NCI-H1436 treated with DMSO at 0.1 percent for 48 hours (cell line): ENCODE measurements at regions not wholly inside any gene's neighbourhood (a gene's known extent, or its start where the extent isn't known, plus 50 kb on each side); places are given as distances from the start of the nearest gene placed in this dataset.

Experiments used
- DNase-seq: peaks from one replicate; lab custom pipeline; 2025; lab: John Stamatoyannopoulos, UW

DNA sequence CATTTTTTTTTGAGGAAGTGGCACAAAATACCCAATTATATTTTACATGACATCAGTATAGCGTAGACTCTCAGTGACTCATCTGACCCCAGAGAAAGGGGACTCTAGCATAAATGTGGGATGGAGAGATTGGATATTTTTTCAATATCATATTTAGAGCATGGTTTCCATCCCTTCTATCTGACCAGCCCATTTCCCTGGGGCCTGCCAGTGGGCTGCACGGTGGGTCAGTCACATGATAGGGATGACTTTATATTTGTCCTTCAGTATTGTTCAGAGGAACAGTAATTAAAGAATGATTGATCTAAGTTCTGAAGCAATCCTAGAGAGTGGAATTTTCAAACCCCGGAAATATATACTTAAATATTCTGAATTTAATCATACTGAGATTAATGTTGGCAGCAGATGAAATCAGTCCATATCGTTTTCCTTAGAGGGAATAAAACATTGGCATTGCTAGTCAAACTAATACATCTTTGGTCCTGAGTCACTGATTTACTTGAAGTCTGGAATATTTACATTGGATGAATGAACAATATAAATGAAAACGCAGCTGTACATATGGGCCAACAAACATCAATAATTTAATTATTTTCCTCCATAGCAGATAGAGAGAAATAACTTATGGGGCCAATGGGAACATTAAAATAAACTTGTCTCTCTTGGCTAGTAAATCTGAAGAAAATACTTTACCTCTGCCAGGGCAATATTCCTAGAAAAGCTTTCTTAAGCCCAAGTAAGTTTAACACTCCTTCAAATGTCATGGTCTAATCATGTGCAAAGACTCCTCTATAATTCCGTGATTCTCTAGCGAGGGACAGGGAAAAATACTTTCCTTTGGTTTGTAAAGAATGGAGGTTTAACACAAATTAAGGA, 563.6 kb upstream of the PKDCC start:
- no peak for DNase-seq

DNA sequence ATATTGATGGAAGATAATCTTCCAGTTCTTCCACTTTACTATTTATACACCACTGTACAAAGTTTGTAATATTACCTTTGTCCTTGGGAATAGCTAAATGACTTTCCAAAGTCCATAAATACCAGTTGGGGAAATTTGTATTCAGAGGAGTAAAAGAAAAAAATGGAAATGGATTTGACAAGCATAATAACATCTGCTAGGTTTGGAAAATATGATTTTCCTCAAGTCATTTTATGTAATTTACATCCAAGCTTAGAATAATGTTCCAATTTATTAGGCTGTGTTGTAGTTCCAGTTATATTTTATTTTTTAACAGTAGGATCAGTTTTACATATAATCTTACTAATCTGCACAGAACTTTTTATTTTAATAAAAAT, 563.0 kb upstream of the PKDCC start:
- DNase-seq, result no peak

DNA sequence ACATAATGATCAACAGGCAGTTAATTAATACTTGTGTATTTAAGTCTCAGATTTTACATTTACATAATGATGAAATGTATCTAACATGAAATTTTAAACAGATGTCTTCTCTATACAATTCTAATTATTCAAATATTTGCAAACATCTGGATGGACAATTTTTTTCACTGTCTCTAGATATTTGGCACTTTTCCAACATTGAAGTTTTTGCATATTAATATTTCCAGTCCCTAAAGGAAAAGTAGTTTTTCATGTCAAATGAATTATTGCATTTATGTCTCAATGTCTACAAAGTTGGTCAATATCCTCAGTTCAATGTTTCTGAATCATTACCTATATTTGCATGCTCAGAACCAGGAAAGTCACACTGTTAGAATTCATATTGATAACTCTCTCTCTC, 560.9 kb upstream of the PKDCC start:
- no peak for DNase-seq

DNA sequence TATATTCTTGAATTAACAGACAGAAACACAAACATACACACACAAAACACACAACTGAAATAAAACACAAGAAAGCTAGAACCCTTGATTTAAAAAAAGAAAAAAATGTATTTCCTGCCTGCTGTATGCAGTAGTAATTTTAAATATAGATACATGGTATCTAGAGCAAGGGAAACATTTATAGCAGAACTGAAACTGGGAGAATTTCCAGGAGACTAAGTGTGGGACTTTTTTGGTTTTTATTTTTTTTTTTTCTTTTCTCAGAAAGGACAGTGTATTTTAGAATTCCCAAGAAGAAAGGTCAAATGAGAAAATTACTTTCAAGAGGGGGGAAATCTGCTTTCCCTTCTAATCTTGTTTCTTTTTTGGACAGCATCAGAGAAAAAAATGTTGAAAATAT, 558.9 kb upstream of the PKDCC start:
- DNase-seq, result no peak

DNA sequence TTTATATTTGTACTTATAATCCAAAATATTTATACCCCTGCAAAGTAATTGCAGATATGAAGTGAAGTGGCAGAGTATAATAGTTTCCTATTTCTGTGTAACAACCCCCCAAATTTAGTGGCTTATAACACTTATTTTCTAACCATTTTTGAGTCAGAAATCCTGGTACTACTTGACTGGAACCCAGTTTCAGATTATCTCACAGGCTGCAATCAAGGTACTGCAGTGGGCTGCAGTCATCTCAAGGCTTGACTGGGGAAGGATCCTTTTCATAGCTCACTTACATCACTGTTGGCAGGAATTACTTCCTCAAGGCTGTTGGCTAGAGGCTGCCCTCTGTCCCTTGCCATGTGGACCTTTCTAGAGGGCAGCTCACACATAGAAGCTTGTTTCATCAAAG, 558.2 kb upstream of the PKDCC start:
- no peak for DNase-seq

DNA sequence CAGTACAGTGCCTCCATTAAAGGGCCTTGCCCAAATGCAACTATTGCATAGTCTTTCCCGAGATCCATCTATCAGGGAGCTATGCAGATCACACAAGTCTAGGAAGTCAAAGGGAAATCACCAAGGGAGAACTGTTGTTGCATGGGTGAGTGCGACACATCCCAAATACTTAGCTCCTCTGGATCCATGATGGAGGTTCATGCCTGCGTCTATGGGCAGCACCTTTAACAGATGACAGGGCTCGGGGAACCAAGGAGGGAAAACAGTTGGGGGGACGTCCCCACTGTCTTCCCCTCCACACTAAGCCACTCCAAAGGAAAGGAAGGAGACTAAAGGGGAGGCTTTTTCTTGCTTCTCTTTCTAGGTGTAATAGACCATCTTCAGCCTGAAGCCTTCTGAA, 552.8 kb upstream of the PKDCC start:
- DNase-seq, result no peak

DNA sequence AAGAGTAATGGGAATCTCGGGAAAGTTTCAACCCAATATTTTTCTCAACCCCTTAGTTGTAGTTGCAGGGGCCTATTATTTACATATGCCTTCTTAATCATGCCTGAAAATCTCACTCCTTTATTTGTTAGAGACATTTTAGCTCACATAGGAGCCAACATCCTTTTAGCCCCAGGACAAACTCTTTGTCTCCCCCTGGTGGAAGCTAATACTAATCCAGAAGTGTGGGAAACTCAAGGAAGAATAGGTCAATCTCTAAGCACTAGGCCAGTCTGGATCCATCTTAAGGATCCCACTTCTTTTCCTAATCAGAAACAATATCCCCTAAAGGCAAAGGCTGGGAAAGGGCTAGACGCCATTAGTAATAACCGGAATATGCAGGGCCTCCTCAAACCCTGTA, 550.9 kb upstream of the PKDCC start:
- DNase-seq, result no peak

DNA sequence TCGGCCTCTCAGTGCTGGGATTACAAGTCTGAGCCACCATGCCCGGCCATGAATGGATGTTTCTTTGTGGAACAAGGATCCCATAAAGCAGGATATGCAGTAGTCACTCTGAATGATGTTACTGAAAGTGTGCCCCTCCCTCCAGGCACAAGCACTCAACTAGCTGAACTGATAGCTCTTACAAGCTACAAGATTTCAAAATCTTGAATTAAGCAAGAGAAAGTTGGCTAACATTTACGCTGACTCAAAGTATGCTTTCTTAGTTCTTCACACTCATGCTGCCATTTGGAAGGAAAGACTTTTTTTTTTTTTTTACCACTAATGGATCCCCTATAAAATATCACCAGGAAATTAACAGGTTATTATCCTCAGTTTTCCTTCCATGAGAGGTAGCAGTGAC, 549.0 kb upstream of the PKDCC start:
- DNase-seq, result no peak

DNA sequence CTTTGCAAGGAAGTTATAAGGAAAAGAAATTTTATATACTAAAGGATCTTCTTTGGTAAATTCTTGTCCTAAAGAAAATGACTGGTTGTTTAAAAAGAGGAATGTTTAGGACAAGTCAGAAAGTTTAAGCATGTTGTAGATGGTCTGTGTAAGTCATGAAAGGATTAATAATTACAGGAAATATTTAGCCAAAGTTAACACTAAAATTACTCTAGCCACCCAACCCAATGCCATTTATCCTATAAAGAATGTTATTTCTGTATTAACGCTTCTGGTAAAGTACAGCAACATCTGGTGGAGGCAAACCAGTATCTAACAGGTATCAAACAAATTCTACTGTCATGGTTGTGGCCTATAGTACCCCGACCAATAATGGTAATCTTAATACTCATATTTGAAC, 546.9 kb upstream of the PKDCC start:
- DNase-seq, result no peak

DNA sequence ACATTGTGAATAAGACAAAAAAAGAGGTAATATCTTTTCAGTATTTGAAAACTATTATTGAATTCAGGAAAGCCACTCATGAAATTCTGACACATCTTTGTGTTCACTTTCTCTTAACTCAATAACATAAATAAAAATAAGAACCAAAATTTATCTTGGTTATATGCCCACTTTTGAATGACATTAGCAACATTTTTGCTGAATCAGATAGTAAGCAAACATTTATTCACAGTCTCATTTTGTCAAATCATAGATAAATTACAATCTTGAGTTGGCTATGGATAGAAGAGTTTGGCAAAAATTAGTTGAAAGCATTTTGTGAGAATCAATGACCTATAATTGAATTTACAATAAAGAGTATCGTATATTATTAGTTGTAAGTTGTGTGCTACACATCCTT, 545.1 kb upstream of the PKDCC start:
- DNase-seq, result no peak

DNA sequence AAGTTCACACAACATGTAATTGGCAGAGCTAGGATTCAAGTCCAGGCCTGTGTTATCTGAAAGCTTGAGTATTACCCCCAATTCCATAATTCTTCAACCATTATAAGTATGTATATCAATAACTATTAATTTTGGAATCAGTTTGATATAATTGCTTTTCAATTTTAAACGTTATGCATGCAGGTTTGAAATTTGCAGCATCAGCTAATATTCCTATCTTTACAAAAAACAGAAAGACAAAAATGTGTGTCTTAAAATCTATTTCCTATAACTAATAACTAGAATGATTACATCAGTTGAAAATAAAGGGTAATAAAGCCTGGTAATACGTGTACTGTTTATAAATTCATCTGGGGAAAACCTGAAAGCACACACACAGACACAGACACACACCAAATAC, 543.3 kb upstream of the PKDCC start:
- no peak for DNase-seq

DNA sequence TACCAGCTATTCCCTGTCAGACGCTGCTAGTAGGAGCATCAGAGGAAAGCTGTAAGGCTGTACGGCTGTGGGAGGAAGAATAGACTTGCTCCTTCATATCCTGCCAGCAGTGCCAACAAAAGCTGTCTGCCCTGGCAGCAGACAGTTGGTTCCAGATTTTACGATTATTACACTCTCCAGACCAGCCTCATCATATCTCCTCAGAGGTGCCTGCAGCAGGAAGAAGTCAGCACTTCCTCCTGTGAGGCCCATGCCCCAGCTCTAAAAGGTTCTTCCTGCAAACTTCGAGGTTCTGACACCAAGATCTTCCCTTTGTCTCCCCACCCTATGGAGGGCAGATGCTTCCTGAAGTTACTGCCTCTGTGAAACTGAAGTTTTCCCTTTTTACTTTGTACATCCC, 537.7 kb upstream of the PKDCC start:
- DNase-seq, result no peak

DNA sequence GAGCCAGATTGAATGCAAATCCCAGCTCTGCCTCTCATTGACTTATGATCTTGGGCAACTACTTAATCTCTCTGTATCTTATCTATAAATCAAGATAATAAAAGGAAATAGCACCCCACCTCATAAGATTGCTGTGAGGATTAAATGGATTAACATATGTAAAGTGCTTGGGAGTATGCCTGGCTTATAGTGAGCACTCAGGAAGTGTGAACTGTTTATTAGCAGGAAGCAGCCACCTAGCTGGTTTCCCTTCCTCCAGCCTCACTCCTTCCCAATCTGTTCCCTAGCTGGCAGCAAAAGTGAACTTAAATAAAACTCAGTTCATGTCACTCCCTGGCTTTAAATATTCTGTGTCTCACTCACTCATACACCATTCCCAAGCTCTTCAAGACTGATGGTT, 526.6 kb upstream of the PKDCC start:
- DNase-seq, result no peak

DNA sequence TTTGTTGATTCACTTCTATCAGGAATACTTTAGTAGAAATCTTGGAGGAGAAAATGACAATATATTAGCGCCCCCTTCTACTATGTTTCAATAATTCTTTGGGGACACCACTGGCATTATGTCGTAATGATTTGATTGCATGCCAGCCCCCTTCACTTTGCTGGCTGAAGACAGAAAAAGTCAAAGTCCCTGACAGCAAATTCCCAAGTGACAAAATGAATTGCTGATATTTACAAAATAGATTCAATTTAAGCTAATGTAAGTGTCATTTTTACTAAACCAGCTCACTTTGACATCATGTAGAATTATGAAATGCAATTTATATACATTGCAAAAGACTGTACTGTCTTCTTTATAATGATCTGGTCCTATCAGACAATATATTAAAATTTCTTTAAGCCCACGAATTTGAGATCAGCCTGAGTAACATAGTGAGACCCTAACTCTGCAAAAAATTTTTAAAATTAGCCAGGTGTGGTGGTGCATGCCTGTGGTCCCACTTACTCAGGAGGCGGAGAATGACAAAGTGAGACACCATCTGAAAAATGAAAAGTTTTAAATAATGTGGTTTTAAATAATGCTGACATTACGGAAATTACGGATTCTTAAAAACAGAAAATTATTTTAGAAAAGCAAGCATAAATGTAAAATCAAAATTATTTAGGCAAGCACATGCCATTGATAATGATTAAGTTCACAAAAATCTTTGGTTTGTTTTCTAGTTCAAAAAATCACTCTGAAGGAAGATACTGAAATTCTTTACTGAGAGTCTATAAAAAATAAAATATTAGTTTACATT, 520.1 kb upstream of the PKDCC start:
- no peak for DNase-seq

DNA sequence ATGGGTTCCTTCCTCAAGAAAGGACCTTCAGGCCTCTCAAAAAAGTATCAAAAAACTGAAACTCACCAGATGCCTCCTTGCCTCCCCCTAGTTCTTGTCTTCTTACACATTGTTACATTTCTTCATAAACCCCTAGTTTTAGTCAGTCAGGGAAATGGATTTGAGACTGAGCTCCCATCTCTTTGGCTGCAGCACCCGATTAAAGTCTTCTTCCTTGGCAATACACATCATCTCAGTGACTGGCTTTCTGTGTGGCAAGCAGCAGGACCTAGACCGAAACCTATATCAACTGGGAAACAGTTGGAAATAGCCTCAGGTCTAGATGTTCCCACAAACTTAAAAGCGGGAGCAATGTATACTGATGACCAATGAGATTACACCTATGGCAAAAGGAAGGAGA, 512.2 kb upstream of the PKDCC start:
- DNase-seq, result no peak

DNA sequence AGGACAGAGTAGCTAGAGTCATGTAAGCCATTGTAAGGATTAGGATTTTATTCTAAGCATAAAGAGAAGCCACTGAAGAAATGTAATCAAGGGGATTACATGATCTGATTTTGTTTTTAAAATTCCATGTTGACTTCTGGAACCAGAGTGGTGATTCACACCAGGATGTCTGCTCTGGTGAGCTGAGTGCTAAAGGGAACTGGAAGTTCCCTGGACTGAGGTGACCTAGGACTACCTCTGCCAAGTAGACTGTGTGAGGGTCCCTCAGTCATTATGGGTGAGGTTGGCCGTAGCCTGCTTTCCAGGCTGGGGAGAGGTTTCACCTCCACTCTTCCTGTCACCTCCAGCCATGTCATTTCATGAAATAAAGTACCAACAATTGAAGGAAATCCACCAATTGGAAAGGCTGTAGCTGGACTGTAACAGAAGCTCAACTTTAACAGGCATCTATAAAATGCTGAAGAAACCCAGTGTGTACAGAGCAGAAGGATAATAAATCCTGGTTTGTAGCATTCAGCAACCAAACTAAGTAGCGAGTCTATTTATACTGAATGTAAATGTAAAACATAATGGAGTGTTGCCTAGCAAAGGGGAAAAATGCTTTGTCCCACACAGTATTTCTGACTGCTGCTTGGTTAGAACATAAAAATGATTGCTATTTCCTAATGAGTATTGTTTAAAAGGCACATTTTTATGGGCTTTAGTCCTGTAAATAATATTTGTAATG, 507.4 kb upstream of the PKDCC start:
- no peak for DNase-seq

DNA sequence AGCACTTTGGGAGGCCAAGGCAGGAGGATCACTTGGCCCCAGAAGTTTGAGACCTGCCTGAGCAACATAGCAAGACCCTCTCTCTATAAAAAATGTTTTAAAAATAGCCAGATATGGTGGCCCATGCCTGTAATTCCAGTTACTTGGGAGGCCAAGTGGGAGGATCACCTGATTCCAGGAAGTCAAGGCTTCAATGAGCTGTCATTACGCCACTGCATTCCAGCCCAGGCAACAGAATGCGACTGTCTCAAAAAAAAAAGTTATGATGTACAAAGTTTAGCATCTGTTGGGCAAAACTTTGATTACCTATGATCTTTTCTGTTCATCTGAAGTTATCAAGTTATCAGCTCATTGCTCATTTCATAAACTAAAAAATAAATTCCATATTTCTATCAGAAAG, 504.1 kb upstream of the PKDCC start:
- DNase-seq, result no peak

DNA sequence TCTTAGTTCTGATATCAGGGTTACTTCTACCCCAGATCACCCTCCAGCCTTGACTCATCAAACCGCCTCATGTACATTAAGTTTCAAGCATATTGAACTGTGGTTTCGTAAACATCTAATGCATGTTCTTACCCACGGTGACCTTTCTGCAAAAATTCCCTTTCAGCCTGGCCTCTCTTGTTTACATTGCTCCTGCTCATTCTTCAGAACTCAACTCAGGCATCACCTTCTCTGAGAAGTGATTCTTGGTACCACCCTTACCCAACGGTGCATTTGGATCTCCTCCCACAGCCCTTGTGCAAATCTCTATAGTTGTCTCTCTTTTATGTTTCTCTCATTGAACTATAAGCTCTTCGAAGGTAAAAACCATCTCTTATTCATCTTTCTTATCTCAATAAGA, 503.1 kb upstream of the PKDCC start:
- DNase-seq, result no peak

DNA sequence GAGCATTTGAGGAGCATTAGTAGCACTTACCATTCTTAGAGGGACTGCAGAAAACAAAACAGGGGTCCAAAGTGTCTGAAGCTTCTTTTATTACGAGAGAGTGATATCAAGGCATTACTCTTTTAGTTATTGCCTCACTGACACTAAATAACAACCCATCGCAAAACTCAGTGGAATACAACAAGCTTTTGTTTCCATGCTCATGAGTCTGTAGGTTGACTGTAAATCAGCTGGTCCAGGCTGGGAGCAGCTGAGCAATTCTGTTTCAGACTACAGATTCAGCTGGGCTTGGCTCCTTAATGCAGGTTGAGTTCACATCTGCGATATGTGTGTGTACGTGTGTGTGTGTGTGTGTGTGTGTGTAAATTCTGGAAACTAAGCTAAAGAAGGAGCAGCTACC, 501.8 kb upstream of the PKDCC start:
- no peak for DNase-seq

DNA sequence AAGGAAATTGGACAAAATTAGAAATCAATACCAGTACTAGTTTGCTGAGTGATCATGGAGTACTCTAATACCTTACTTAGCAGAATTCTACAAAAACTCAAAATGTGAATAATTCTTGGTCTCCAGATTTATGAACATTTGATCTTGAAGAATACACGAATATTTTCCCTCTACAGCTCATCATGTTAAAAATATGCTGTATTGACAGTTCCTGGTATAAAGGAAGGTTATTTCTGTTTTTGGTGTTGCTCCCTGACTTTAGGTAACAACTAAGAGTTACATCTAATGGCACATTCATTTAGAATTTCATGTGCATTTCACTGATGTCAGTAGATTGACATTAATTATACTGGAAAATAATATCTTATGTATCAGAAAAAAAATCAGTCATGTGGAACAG, 479.2 kb upstream of the PKDCC start:
- no peak for DNase-seq

DNA sequence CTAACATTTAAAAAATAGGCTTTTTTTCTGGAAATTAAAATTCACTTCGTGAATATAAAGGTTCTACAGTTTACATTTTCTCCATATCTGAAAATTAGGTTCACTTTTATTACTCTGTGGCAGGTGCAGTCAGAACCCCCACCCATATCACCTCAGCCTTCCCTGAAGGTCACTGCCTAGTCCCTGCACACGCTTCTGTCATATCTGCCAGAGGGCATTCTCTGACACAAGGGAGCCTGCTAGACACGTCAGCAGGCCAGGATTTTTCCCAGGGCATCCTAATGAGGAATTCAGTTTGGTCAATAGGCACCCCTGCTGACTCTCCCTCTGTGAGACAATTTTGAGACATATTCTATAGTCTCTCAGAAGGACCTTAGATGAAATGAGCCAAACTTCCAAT, 475.7 kb upstream of the PKDCC start:
- no peak for DNase-seq

DNA sequence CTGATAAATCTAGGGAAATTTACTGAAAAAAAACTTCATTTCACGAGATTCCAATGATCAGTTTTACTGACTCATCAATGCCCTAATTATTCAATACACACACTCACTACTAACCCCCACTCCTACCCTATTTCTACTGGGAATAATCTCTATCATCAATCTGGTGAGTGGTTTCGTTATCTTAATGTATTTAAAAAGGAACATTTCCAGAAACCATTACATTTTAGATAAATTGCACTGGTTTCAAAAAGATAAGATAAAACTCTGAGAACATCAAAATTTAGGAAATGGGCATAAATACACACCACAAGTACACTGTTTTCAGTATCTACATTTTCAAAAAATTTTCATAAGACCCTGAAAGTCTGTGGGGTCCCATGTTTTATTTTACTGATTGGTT, 471.4 kb upstream of the PKDCC start:
- DNase-seq, result no peak

DNA sequence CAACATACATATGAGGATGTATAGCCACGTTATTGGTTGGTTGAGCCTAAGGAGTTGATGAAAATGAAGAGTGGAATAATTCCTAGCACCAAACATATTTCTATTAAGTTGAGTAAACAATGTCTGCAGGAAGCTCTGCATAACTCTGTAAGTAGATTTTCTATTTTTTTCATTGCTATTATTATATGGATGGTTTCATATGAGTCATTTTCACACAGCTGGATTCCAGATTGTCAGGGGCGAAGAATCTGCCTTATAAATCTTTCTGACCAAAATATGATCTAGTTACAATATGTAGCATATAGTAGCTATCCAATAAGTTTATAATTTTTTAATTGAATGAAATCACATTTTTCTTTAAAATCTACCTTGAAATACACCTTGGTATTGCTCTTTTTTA, 468.0 kb upstream of the PKDCC start:
- DNase-seq, result no peak
